ENCODE measurements at regions not wholly inside any gene's neighbourhood (a gene's known extent, or its start where the extent isn't known, plus 50 kb on each side); places are given as distances from the start of the nearest gene placed in this dataset.

DNA sequence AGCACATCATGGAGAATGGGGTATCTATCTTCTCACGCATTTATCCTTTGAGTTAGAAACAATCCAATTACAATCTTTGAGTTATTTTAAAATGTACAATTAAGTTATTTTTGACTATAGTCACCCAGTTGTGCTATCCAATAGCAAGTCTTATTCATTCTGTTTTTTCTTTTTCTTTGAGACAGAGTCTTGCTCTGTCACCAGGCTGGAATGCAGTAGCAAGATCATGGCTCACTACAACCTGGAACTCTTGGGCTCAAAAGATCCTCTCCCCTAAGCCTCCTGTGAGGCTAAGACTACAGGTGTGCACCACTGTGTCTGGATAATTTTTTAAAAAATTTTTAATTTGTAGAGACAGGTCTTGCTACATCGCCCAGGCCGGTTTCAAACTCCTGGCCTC, 201.5 kb upstream of the ZNF217 start:
- Histone ChIP-seq H3K27me3 (ENCODE audit: control insufficient read depth in 1 of 2, insufficient read depth in 1 of 2, low read length in 2 of 2) (no peaks in the 10 kb centered on the region), H3K9ac (ENCODE audit: low read length) (peak overlapping the region; percentile 54), H3K79me1 (replicated peaks; ENCODE audit: low read length, poor library complexity, severe bottlenecking) (no peaks in the 10 kb centered on the region), H3K18ac (ENCODE audit: low read depth in 1 of 2, low read length in 2 of 2) (no peak overlapping the region), H4K8ac (ENCODE audit: low read length) (no peak overlapping the region), H4K91ac (ENCODE audit: low read length) (no peak overlapping the region), H3K4me1 (ENCODE audit: control insufficient read depth, insufficient read depth, low read depth, low read length) (peaks cover 2% of the 10 kb centered on the region), H3K23ac (ENCODE audit: low read length in 2 of 2) (no peak overlapping the region), H2BK15ac (ENCODE audit: low read depth, poor library complexity, severe bottlenecking) (no peak overlapping the region), H3K9me3 (ENCODE audit: control insufficient read depth, low read length) (no peaks in the 10 kb centered on the region), H3K14ac (ENCODE audit: low read length in 2 of 2) (no peak overlapping the region), H2BK5ac (ENCODE audit: low read depth, low read length, poor library complexity, severe bottlenecking) (no peak overlapping the region), H3K4ac (ENCODE audit: low read depth in 1 of 2, low read length in 2 of 2) (no peak overlapping the region), H3K4me3 (ENCODE audit: insufficient read depth in 1 of 2, low read depth in 1 of 2, low read length in 2 of 2) (no peak overlapping the region), H3K27ac (ENCODE audit: low read length, poor library complexity, severe bottlenecking) (no peak overlapping the region), H2BK120ac (ENCODE audit: low read depth, low read length) (no peak overlapping the region), H2BK12ac (ENCODE audit: low read length in 2 of 2) (no peak overlapping the region), H2AFZ (ENCODE audit: low read depth, low read length) (no peak overlapping the region), H3K36me3 (ENCODE audit: control insufficient read depth in 1 of 2, insufficient read depth in 2 of 2, low read depth in 1 of 2, low read length in 2 of 2) (no peaks in the 10 kb centered on the region), H3K4me2 (ENCODE audit: low read length, poor library complexity, severe bottlenecking) (no peak overlapping the region), H2AK5ac (ENCODE audit: low read length, severe bottlenecking) (no peak overlapping the region)
- no peak for DNase-seq
- WGBS = 98% methylated on average over 2 of the region's 3 CpGs

DNA sequence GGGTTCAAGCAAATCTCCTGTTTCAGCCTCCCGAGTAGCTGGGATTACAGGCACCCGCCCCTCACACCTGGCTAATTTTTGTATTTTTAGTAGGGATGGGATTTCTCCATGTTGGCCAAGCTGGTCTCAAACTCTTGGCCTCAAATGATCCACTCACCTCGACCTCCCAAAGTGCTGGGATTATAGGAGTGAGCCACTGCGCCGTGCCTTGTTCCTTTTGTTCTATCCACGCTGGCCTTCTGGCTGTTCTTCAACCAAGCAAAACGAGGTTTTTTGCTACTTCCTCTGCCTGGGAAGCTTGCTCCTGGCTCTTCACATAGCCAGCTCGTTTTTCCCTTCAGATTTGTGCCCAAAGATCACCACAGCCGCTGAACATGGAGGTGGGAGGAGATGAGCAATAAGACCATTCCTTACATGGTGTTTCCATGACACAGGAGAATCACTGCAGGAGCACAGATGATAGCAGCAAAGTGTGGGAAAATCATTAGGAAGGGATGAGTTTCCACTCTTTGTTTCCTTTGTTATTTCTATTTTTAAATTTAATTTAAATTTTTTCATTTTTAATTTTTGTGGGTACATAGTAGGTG, 201.0 kb upstream of the ZNF217 start:
- Histone ChIP-seq H4K8ac (ENCODE audit: low read length) (no peak overlapping the region), H4K91ac (ENCODE audit: low read length) (peak overlapping the region; percentile 45), H3K27me3 (ENCODE audit: control insufficient read depth in 1 of 2, insufficient read depth in 1 of 2, low read length in 2 of 2) (no peaks in the 10 kb centered on the region), H3K9ac (ENCODE audit: low read length) (peak overlapping the region; percentile 54), H3K36me3 (ENCODE audit: control insufficient read depth in 1 of 2, insufficient read depth in 2 of 2, low read depth in 1 of 2, low read length in 2 of 2) (no peaks in the 10 kb centered on the region), H3K4me2 (ENCODE audit: low read length, poor library complexity, severe bottlenecking) (no peak overlapping the region), H2BK15ac (ENCODE audit: low read depth, poor library complexity, severe bottlenecking) (no peak overlapping the region), H3K27ac (ENCODE audit: low read length, poor library complexity, severe bottlenecking) (no peak overlapping the region), H2BK120ac (ENCODE audit: low read depth, low read length) (no peak overlapping the region), H3K4me1 (ENCODE audit: control insufficient read depth, insufficient read depth, low read depth, low read length) (peaks cover 2% of the 10 kb centered on the region), H3K23ac (ENCODE audit: low read length in 2 of 2) (no peak overlapping the region), H3K4ac (ENCODE audit: low read depth in 1 of 2, low read length in 2 of 2) (no peak overlapping the region), H2BK12ac (ENCODE audit: low read length in 2 of 2) (no peak overlapping the region), H2AFZ (ENCODE audit: low read depth, low read length) (no peak overlapping the region), H3K9me3 (ENCODE audit: control insufficient read depth, low read length) (no peaks in the 10 kb centered on the region), H3K4me3 (ENCODE audit: insufficient read depth in 1 of 2, low read depth in 1 of 2, low read length in 2 of 2) (no peak overlapping the region), H2AK5ac (ENCODE audit: low read length, severe bottlenecking) (no peak overlapping the region), H3K14ac (ENCODE audit: low read length in 2 of 2) (no peak overlapping the region), H2BK5ac (ENCODE audit: low read depth, low read length, poor library complexity, severe bottlenecking) (no peak overlapping the region), H3K18ac (ENCODE audit: low read depth in 1 of 2, low read length in 2 of 2) (no peak overlapping the region), H3K79me1 (replicated peaks; ENCODE audit: low read length, poor library complexity, severe bottlenecking) (no peaks in the 10 kb centered on the region)
- 87% methylated on average over 8 of the region's 9 CpGs for WGBS
- peak; percentile 40 for DNase-seq

DNA sequence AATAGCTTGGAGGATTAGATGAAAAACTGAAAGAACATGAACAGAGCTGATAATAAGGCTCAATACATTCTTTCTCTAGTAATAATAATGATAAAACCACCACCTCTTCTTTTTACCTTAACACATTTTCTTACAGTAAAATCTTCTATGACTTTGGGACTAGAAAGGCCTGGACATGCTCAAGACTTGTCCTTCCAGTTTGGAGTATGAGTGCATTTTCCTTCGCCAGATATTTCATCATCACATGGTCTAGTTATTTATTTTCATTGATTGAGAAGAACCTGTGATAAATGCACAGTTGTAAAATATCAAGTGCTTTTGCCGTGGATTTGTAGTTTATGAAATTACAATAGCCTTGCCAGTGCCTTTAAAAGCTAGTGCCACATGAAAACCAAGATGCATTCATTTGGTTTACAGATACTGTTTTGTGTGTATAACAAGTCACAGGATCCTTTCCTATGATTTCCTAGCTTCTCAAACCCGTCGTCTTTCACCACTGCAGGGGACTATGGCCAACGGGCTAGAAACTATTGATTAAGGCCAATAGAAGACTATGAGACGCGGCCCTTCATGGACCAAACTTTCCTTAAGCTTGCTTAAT, 200.2 kb upstream of the ZNF217 start:
- no peak overlapping the region for H2BK15ac ChIP-seq (ENCODE audit: low read depth, poor library complexity, severe bottlenecking)
- H3K9me3 ChIP-seq (ENCODE audit: control insufficient read depth, low read length) = no peaks in the 10 kb centered on the region
- H3K79me1 ChIP-seq (replicated peaks; ENCODE audit: low read length, poor library complexity, severe bottlenecking) = no peaks in the 10 kb centered on the region
- H3K4ac ChIP-seq (ENCODE audit: low read depth in 1 of 2, low read length in 2 of 2) = peak overlapping the region in 1 of 2 experiments; percentile 41
- H2AK5ac ChIP-seq (ENCODE audit: low read length, severe bottlenecking) = no peak overlapping the region
- H4K8ac ChIP-seq (ENCODE audit: low read length) = no peak overlapping the region
- H4K91ac ChIP-seq (ENCODE audit: low read length) = peak overlapping the region; percentile 32
- no peak overlapping the region for H3K27ac ChIP-seq (ENCODE audit: low read length, poor library complexity, severe bottlenecking)
- no peak overlapping the region for H2BK120ac ChIP-seq (ENCODE audit: low read depth, low read length)
- peaks cover 2% of the 10 kb centered on the region for H3K4me1 ChIP-seq (ENCODE audit: control insufficient read depth, insufficient read depth, low read depth, low read length)
- H3K4me2 ChIP-seq (ENCODE audit: low read length, poor library complexity, severe bottlenecking) = no peak overlapping the region
- H3K9ac ChIP-seq (ENCODE audit: low read length) = peak overlapping the region; percentile 29
- no peak overlapping the region for H3K14ac ChIP-seq (ENCODE audit: low read length in 2 of 2)
- no peak overlapping the region for H2BK5ac ChIP-seq (ENCODE audit: low read depth, low read length, poor library complexity, severe bottlenecking)
- no peak overlapping the region for H3K4me3 ChIP-seq (ENCODE audit: insufficient read depth in 1 of 2, low read depth in 1 of 2, low read length in 2 of 2)
- H3K23ac ChIP-seq (ENCODE audit: low read length in 2 of 2) = no peak overlapping the region
- H2AFZ ChIP-seq (ENCODE audit: low read depth, low read length) = no peak overlapping the region
- H3K27me3 ChIP-seq (ENCODE audit: control insufficient read depth in 1 of 2, insufficient read depth in 1 of 2, low read length in 2 of 2) = no peaks in the 10 kb centered on the region
- H2BK12ac ChIP-seq (ENCODE audit: low read length in 2 of 2) = peak overlapping the region in 1 of 2 experiments; percentile 31
- 98% methylated on average over 6 of the region's 7 CpGs for WGBS
- no peak for DNase-seq
- H3K18ac ChIP-seq (ENCODE audit: low read depth in 1 of 2, low read length in 2 of 2) = no peak overlapping the region
- H3K36me3 ChIP-seq (ENCODE audit: control insufficient read depth in 1 of 2, insufficient read depth in 2 of 2, low read depth in 1 of 2, low read length in 2 of 2) = no peaks in the 10 kb centered on the region

DNA sequence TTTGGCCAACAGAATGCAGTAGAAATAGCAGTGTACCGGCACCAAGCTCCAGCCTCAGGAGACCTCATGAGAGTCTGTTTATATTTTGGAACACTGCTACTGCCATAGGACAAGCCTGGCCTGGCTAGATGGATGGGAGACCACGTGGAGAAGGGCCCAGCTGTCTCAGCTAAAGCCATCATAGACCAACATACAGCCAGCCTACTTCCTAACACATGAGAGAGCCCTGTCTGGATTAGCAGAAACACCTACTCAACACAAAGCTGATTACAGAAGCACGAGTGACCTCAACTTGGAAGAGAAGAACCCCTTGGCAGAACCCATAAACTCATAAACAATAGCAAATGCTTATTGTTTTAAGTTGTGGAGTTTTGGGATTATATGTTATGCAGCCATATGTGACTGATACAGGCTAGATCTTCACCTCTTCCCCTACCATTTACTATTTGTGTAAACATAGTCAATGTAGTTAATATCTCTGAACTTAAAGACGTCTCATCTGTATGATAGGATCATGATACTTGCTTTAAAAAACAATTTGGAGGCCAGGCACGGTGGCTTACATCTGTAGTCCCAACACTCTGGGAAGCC, 199.4 kb upstream of the ZNF217 start:
- WGBS = 61% methylated on average over 4 of the region's 5 CpGs
- H3K27ac ChIP-seq (ENCODE audit: low read length, poor library complexity, severe bottlenecking) = no peak overlapping the region
- no peaks in the 10 kb centered on the region for H3K79me1 ChIP-seq (replicated peaks; ENCODE audit: low read length, poor library complexity, severe bottlenecking)
- H3K4me1 ChIP-seq (ENCODE audit: control insufficient read depth, insufficient read depth, low read depth, low read length) = peaks cover 2% of the 10 kb centered on the region
- no peak overlapping the region for H3K4me2 ChIP-seq (ENCODE audit: low read length, poor library complexity, severe bottlenecking)
- H4K91ac ChIP-seq (ENCODE audit: low read length) = no peak overlapping the region
- H3K9me3 ChIP-seq (ENCODE audit: control insufficient read depth, low read length) = no peaks in the 10 kb centered on the region
- H3K4ac ChIP-seq (ENCODE audit: low read depth in 1 of 2, low read length in 2 of 2) = no peak overlapping the region
- peak overlapping the region in 1 of 2 experiments; percentile 89 for H2BK12ac ChIP-seq (ENCODE audit: low read length in 2 of 2)
- H2BK120ac ChIP-seq (ENCODE audit: low read depth, low read length) = peak overlapping the region; percentile 34
- peak overlapping the region; percentile 19 for H2AK5ac ChIP-seq (ENCODE audit: low read length, severe bottlenecking)
- H2BK15ac ChIP-seq (ENCODE audit: low read depth, poor library complexity, severe bottlenecking) = no peak overlapping the region
- H4K8ac ChIP-seq (ENCODE audit: low read length) = no peak overlapping the region
- peak overlapping the region; percentile 52 to 77 for H3K18ac ChIP-seq (ENCODE audit: low read depth in 1 of 2, low read length in 2 of 2)
- no peak overlapping the region for H3K23ac ChIP-seq (ENCODE audit: low read length in 2 of 2)
- H3K14ac ChIP-seq (ENCODE audit: low read length in 2 of 2) = peak overlapping the region in 1 of 2 experiments; percentile 48
- DNase-seq = peak; percentile 25
- H3K36me3 ChIP-seq (ENCODE audit: control insufficient read depth in 1 of 2, insufficient read depth in 2 of 2, low read depth in 1 of 2, low read length in 2 of 2) = no peaks in the 10 kb centered on the region
- no peak overlapping the region for H2AFZ ChIP-seq (ENCODE audit: low read depth, low read length)
- no peaks in the 10 kb centered on the region for H3K27me3 ChIP-seq (ENCODE audit: control insufficient read depth in 1 of 2, insufficient read depth in 1 of 2, low read length in 2 of 2)
- no peak overlapping the region for H2BK5ac ChIP-seq (ENCODE audit: low read depth, low read length, poor library complexity, severe bottlenecking)
- peak overlapping the region; percentile 29 for H3K9ac ChIP-seq (ENCODE audit: low read length)
- no peak overlapping the region for H3K4me3 ChIP-seq (ENCODE audit: insufficient read depth in 1 of 2, low read depth in 1 of 2, low read length in 2 of 2)
